ENCODE measurements at regions not wholly inside any gene's neighbourhood (a gene's known extent, or its start where the extent isn't known, plus 50 kb on each side); places are given as distances from the start of the nearest gene placed in this dataset.

DNA sequence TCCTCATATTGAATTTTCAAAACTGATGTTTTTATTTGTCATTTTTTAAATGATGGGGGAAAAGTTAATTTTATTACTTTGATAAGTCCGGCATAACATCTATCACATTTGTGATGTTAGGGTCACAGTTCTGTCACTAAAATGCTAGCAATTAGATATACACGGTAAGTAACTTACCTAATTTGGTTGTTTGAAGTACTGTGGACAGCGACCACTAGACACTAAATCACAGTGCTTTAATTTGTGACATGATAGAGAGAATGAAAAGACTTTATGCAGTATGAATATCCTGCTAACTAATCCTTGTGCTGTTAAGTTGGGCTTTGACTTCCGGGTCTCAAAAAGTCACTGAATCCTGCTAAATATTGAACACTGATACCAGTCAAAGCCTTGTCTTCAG is 857.3 kb upstream of the KCND2 start:
- TF ChIP-seq POLR2A (IDR thresholded peaks at IDR 0.05) (no peak), POLR2AphosphoS5 (IDR thresholded peaks at IDR 0.05) (no peak)
- TF ChIP-seq, protein P1, sequence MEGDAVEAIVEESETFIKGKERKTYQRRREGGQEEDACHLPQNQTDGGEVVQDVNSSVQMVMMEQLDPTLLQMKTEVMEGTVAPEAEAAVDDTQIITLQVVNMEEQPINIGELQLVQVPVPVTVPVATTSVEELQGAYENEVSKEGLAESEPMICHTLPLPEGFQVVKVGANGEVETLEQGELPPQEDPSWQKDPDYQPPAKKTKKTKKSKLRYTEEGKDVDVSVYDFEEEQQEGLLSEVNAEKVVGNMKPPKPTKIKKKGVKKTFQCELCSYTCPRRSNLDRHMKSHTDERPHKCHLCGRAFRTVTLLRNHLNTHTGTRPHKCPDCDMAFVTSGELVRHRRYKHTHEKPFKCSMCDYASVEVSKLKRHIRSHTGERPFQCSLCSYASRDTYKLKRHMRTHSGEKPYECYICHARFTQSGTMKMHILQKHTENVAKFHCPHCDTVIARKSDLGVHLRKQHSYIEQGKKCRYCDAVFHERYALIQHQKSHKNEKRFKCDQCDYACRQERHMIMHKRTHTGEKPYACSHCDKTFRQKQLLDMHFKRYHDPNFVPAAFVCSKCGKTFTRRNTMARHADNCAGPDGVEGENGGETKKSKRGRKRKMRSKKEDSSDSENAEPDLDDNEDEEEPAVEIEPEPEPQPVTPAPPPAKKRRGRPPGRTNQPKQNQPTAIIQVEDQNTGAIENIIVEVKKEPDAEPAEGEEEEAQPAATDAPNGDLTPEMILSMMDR (IDR thresholded peaks at IDR 0.05): no peak

Measured in breast epithelium (tissue), 3 donors.